KMS-11 (cell line): ENCODE measurements at regions not wholly inside any gene's neighbourhood (a gene's known extent, or its start where the extent isn't known, plus 50 kb on each side); places are given as distances from the start of the nearest gene placed in this dataset.

Experiments used
- H2AFZ ChIP-seq: fragments of 200-600 bp; sonication (generic); 2 replicates; pipeline ENCODE4 v1.6.1; 2016; ENCODE audit warnings: antibody characterized with exemption, mixed run types, low read depth
- H3K27ac ChIP-seq: fragments of 200-600 bp; sonication (generic); 2 replicates; pipeline ENCODE4 v1.6.1; 2016; ENCODE audit warnings: mild to moderate bottlenecking, mixed run types
- H3K27me3 ChIP-seq: fragments of 200-600 bp; sonication (generic); 2 replicates; pipeline ENCODE4 v1.6.1; 2017; ENCODE audit warnings: mild to moderate bottlenecking, low read depth, mixed run types, moderate library complexity; ENCODE audit not compliant: insufficient read depth
- H3K36me3 ChIP-seq: fragments of 200-600 bp; sonication (generic); 2 replicates; pipeline ENCODE4 v1.6.1; 2017; ENCODE audit warnings: mild to moderate bottlenecking, mixed run types; ENCODE audit not compliant: insufficient read depth
- H3K4me1 ChIP-seq: fragments of 200-600 bp; sonication (generic); 2 replicates; pipeline ENCODE4 v1.6.1; 2016; ENCODE audit warnings: mild to moderate bottlenecking, low read depth, mixed run types; ENCODE audit not compliant: poor library complexity, severe bottlenecking
- H3K4me2 ChIP-seq: fragments of 200-600 bp; sonication (generic); 2 replicates; pipeline ENCODE4 v1.7.0; 2016; ENCODE audit warnings: mild to moderate bottlenecking, mixed run types
- H3K4me3 ChIP-seq: fragments of 200-600 bp; sonication (generic); IDR thresholded peaks from 2 replicates; pipeline ENCODE4 v1.6.1; 2017; ENCODE audit warnings: low read depth, low read length, mixed read lengths; ENCODE audit not compliant: insufficient read depth
- H3K79me2 ChIP-seq: fragments of 200-600 bp; sonication (generic); 2 replicates; pipeline ENCODE4 v1.6.1; 2016; ENCODE audit warnings: low read depth, mixed run types; ENCODE audit not compliant: insufficient read depth
- H3K9ac ChIP-seq: fragments of 200-600 bp; sonication (generic); 2 replicates; pipeline ENCODE4 v1.6.1; 2016; ENCODE audit warnings: mild to moderate bottlenecking, mixed run types
- H4K20me1 ChIP-seq: fragments of 200-600 bp; sonication (generic); 2 replicates; pipeline ENCODE4 v1.6.1; 2016; ENCODE audit warnings: mild to moderate bottlenecking, mixed run types; ENCODE audit not compliant: insufficient read depth
- CTCF ChIP-seq: fragments of 200-600 bp; sonication (generic); conservative IDR thresholded peaks from 2 replicates; pipeline ENCODE4 v1.6.1; 2017; ENCODE audit warnings: low read depth, mild to moderate bottlenecking, antibody characterized with exemption, low read length, moderate library complexity, mixed read lengths

- Histone ChIP-seq H3K4me1 (no peaks in the 10 kb centered on the region), H3K27me3 (no peaks in the 10 kb centered on the region), H2AFZ (no peak overlapping the region), H3K4me3 (no peak overlapping the region), H3K36me3 (no peaks in the 10 kb centered on the region), H3K79me2 (no peaks in the 10 kb centered on the region), H4K20me1 (no peaks in the 10 kb centered on the region), H3K9ac (no peak overlapping the region), H3K4me2 (no peak overlapping the region), H3K27ac (no peak overlapping the region)
- TF ChIP-seq CTCF = no peak
Observed at GRCh38 chr2:144950899-144951560, 431.1 kb upstream of the ZEB2 start.

GRCh38 chr2:144948205-144948855 is 428.4 kb upstream of the ZEB2 start:
- TF ChIP-seq CTCF = no peak
- H4K20me1 ChIP-seq = no peaks in the 10 kb centered on the region
- no peak overlapping the region for H3K4me2 ChIP-seq
- H3K27me3 ChIP-seq = no peaks in the 10 kb centered on the region
- H2AFZ ChIP-seq = no peak overlapping the region
- no peak overlapping the region for H3K9ac ChIP-seq
- H3K4me3 ChIP-seq = no peak overlapping the region
- no peaks in the 10 kb centered on the region for H3K4me1 ChIP-seq
- H3K79me2 ChIP-seq = no peaks in the 10 kb centered on the region
- no peak overlapping the region for H3K27ac ChIP-seq
- no peaks in the 10 kb centered on the region for H3K36me3 ChIP-seq

- no peak overlapping the region for H2AFZ ChIP-seq
- H3K9ac ChIP-seq = no peak overlapping the region
- no peaks in the 10 kb centered on the region for H3K36me3 ChIP-seq
- TF ChIP-seq CTCF = no peak
- H4K20me1 ChIP-seq = no peaks in the 10 kb centered on the region
- H3K27me3 ChIP-seq = no peaks in the 10 kb centered on the region
- no peak overlapping the region for H3K4me3 ChIP-seq
- no peaks in the 10 kb centered on the region for H3K4me1 ChIP-seq
- H3K79me2 ChIP-seq = no peaks in the 10 kb centered on the region
- H3K27ac ChIP-seq = no peak overlapping the region
- H3K4me2 ChIP-seq = no peak overlapping the region
Observed at GRCh38 chr2:144947709-144948037, 427.8 kb upstream of the ZEB2 start.

- no peak overlapping the region for H3K27ac ChIP-seq
Observed at GRCh38 chr2:144946263-144946662, 426.3 kb upstream of the ZEB2 start.

More at GRCh38 chr2:144946263-144946662, 426.3 kb upstream of the ZEB2 start:
- no peaks in the 10 kb centered on the region for H3K27me3 ChIP-seq
- H3K4me2 ChIP-seq = no peak overlapping the region
- no peak overlapping the region for H2AFZ ChIP-seq
- H4K20me1 ChIP-seq = no peaks in the 10 kb centered on the region
- H3K79me2 ChIP-seq = no peaks in the 10 kb centered on the region
- TF ChIP-seq CTCF = no peak
- no peaks in the 10 kb centered on the region for H3K36me3 ChIP-seq
- H3K9ac ChIP-seq = no peak overlapping the region
- no peaks in the 10 kb centered on the region for H3K4me1 ChIP-seq
- H3K4me3 ChIP-seq = no peak overlapping the region
